WERI-Rb-1 (cell line): ENCODE measurements at regions not wholly inside any gene's neighbourhood (a gene's known extent, or its start where the extent isn't known, plus 50 kb on each side); places are given as distances from the start of the nearest gene placed in this dataset.
A peak's percentile ranks its signal among the peaks of the same experiment; 100 is the strongest.
"Not testable (repeated sequence)": the region's sequence is repeated elsewhere in the genome, so short reads cannot be mapped to it uniquely, and the experiment has no call there.

Experiments used
- DNase-seq: peaks from one replicate; pipeline ENCODE4 v3.0.0-alpha.2; 2020
- H3K27ac ChIP-seq: fragments of 250-450 bp; sonication (Bioruptor Pico); 2 replicates; pipeline ENCODE4 v1.5.1; 2020; ENCODE audit warnings: mild to moderate bottlenecking, moderate library complexity
- H3K27me3 ChIP-seq: fragments of 250-450 bp; sonication (Bioruptor Pico); 2 replicates; pipeline ENCODE4 v1.5.1; 2021; ENCODE audit warnings: mild to moderate bottlenecking, low read depth, moderate library complexity; ENCODE audit not compliant: insufficient read depth, severe bottlenecking
- H3K36me3 ChIP-seq: fragments of 250-450 bp; sonication (Bioruptor Pico); 2 replicates; pipeline ENCODE4 v1.5.1; 2020; ENCODE audit warnings: mild to moderate bottlenecking, moderate library complexity
- H3K4me3 ChIP-seq: 2 replicates; pipeline ENCODE4 v1.5.1; 2011; ENCODE audit warnings: low read depth, mild to moderate bottlenecking, control low read depth, low read length
- H3K9me3 ChIP-seq: fragments of 250-450 bp; sonication (Bioruptor Pico); 2 replicates; pipeline ENCODE4 v1.5.1; 2021; ENCODE audit warnings: mild to moderate bottlenecking, moderate library complexity; ENCODE audit not compliant: severe bottlenecking
- TF ChIP-seq, protein P1 (sequence below): IDR thresholded peaks from 2 replicates; pipeline ENCODE4 v1.5.1; 2011; ENCODE audit warnings: low read depth, mild to moderate bottlenecking, control low read depth, inconsistent platforms, low read length

DNA sequence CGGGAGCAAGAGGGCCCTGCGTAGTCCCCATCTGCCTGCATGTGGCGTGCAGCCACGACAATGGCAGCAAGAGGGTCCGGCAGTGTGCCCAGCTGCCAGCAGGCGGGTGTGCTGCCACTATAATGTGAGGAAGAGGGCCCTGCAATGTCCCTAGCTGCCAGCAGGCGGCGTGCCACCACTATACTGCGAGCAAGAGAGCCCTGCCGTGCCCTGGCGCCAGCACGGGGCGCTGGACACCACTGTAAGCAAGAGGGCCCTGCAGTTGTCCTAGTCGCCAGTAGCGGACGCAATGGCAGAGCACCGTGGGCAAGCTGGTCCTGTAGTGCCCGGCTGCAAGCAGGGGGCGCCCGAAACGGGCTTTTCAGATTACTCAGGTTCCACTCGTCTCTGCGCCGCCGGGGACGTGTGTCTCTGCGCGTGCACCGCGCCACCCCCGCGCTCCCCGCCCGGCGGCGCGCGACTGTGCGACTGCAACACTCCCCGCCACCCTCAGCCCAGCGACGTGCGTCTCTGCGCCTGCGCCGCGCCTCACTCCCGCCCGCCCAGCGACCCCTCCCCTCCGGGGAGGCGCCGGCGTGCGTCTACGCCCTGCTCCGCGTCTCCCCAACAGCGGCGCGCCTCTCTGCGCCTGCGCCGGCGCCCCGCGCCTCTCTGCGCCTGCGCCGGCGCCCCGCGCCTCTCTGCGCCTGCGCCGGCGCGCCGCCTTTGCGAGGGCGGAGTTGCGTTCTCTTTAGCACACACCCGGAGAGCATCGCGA, 159.4 kb upstream of the FRG2B start:
- not testable (repeated sequence) for H3K36me3 ChIP-seq, H3K4me3 ChIP-seq, H3K27me3 ChIP-seq, H3K27ac ChIP-seq, H3K9me3 ChIP-seq
- peak; percentile 16 for DNase-seq
- TF ChIP-seq, protein P1, sequence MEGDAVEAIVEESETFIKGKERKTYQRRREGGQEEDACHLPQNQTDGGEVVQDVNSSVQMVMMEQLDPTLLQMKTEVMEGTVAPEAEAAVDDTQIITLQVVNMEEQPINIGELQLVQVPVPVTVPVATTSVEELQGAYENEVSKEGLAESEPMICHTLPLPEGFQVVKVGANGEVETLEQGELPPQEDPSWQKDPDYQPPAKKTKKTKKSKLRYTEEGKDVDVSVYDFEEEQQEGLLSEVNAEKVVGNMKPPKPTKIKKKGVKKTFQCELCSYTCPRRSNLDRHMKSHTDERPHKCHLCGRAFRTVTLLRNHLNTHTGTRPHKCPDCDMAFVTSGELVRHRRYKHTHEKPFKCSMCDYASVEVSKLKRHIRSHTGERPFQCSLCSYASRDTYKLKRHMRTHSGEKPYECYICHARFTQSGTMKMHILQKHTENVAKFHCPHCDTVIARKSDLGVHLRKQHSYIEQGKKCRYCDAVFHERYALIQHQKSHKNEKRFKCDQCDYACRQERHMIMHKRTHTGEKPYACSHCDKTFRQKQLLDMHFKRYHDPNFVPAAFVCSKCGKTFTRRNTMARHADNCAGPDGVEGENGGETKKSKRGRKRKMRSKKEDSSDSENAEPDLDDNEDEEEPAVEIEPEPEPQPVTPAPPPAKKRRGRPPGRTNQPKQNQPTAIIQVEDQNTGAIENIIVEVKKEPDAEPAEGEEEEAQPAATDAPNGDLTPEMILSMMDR: peak; percentile 14; the same call in 1 of the 2 replicates

DNA sequence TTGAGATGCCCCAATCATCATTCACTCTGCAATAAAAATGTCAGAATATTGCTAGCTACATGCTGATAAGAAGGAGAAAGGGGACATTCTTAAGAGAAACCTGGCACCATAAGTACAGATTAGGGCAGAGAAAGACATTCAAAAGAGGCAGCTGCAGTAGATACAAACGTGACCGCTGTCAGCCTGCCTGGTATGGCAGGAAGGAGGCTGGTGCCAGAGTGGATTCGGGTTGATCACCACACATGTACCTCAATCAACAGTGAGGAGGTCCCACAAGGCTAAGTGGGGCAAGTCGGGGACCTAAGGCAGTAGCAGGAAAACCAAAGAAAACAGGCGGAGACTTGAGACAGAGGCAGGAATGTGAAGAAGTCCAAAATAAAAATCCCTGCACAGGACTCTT, 158.6 kb upstream of the FRG2B start:
- not testable (repeated sequence) for H3K27me3 ChIP-seq, H3K9me3 ChIP-seq, H3K4me3 ChIP-seq, H3K36me3 ChIP-seq, H3K27ac ChIP-seq
- DNase-seq: peak; percentile 4

DNA sequence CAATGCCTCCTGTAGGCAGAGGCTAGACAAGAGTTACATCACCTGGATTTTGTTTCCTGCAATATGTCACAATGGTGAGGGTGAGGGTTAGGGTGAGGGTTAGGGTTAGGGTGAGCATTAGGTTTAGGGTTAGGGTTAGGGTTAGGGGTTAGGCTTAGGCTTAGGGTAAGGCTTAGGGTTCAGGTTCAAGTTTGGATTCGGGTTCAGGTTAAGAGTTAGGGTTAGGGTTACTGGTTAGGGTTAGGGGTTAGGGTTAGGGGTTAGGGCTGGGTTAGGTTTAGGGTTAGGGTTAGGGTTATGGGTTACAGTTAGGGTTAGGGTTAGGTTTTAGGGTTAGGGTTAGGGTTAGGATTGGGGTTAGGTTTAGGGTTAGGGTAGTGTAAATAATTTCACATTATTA, 138.7 kb upstream of the FRG2B start:
- H3K9me3 ChIP-seq, DNase-seq, H3K27me3 ChIP-seq, H3K4me3 ChIP-seq, H3K27ac ChIP-seq, H3K36me3 ChIP-seq: not testable (repeated sequence)

DNA sequence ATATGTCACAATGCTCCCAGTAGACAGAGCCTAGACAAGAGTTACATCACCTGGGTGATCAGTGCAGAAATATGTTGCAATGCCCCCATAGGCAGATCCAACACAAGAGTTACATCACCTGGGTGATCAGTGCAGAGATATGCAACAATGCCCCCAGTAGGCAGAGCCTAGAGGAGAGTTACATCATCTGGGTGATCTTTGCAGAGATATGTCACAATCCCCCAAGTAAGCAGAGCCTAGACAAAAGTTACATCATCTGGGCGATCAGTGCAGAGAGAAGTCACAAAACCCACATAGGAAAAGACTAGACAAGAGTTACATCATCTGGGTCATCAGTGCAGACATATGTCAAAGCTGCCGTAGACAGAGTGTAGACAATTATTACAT, 138.2 kb upstream of the FRG2B start:
- not testable (repeated sequence) for H3K27me3 ChIP-seq, H3K4me3 ChIP-seq, H3K27ac ChIP-seq, H3K9me3 ChIP-seq, H3K36me3 ChIP-seq, DNase-seq

DNA sequence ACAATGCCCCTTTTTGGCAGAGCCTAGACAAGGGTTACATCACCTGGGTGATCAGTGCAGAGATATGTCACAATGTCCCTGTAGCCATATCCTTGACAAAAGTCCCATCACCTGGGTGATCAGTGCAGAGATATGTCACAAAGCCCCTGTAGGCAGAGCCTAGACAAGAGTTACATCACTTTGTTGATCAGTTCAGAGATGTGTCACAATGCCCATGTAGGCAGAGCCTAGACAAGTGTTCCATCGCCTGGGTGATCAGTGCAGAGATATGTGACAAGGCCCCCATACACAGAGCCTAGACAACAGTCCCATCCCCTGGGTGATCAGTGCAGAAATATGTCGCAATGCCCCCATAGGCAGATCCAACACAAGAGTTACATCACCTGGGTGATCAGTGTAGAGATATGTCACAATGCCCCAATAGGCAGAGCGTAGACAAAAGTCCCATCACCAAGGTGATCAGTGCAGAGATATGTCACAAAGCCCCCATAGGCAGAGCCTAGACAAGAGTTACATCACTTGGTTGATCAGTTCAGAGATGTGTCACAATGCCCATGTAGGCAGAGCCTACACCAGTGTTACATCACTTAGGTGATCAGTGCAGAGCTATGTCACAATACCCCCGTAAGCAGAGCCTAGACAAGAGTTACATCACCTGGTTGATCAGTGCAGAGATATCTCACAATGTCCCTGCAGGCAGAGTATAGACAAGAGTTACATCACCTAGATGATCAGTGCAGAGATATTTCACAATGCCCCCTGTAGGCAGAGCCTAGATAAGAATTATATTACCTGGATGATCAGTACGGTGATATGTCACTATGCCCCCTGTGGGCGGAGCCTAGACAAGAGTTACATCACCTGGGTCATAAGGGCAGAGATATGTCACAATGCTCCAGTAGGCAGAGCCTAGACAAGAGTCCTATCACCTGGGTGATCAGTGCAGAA, 137.6 kb upstream of the FRG2B start:
- H3K9me3 ChIP-seq, H3K27me3 ChIP-seq, H3K27ac ChIP-seq, H3K4me3 ChIP-seq, H3K36me3 ChIP-seq: not testable (repeated sequence)
- DNase-seq: peak; percentile 10

DNA sequence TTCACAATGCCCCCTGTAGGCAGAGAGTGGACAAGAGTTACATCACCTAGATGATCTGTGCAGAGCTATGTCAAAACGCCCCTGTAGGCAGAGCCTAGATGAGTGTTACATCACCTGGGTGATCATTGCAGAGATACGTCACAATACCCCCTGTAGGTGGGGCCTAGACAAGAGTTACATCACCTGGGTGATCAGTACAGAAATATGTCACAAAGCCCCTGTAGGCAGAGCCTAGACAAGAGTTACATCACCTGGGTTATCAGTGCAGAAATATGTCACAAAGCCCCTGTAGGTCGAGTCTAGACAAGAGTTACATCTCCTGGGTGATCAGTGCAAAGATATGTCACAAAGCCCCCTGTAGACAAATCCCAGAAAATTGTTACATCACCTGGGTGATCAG, 136.6 kb upstream of the FRG2B start:
- not testable (repeated sequence) for DNase-seq, H3K4me3 ChIP-seq, H3K27me3 ChIP-seq, H3K27ac ChIP-seq, H3K36me3 ChIP-seq, H3K9me3 ChIP-seq

DNA sequence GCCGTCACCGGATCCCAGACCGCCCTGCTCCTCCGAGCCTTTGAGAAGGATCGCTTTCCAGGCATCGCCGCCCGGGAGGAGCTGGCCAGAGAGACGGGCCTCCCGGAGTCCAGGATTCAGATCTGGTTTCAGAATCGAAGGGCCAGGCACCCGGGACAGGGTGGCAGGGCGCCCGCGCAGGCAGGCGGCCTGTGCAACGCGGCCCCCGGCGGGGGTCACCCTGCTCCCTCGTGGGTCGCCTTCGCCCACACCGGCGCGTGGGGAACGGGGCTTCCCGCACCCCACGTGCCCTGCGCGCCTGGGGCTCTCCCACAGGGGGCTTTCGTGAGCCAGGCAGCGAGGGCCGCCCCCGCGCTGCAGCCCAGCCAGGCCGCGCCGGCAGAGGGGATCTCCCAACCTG, 127.0 kb upstream of the FRG2B start:
- not testable (repeated sequence) for H3K27me3 ChIP-seq, H3K36me3 ChIP-seq, H3K4me3 ChIP-seq, H3K9me3 ChIP-seq, DNase-seq, H3K27ac ChIP-seq
